ENCODE measurements at regions not wholly inside any gene's neighbourhood (a gene's known extent, or its start where the extent isn't known, plus 50 kb on each side); places are given as distances from the start of the nearest gene placed in this dataset.
"Not testable (repeated sequence)": the region's sequence is repeated elsewhere in the genome, so short reads cannot be mapped to it uniquely, and the experiment has no call there.

GRCh38 chr13:80860845-80861244 lies 519.9 kb upstream of the SPRY2 start:
- no peak for DNase-seq

GRCh38 chr13:80858131-80858530 lies 517.2 kb upstream of the SPRY2 start:
- DNase-seq: no peak

- no peak for DNase-seq
Observed at GRCh38 chr13:80857321-80857720, 516.4 kb upstream of the SPRY2 start.

DNA sequence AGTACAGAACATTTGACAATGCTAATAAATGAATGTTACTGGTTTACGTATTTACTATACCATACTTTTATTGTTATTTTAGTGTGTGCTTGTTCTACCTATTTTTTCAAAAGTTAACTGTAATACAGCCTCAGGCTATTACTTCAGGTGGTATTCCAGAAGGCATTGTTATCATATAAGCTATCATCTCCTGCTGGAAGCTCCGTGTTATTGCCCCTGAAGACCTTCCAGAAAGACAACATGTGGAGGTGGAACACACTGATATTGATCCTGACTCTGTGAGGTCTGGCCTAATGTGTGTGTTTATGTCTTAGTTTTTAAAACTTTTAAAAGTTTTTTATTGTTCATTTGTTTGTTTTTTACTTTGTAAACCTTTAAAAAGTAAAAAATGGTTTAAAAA lies 509.8 kb upstream of the SPRY2 start:
- DNase-seq: no peak

GRCh38 chr13:80844164-80844563 lies 503.2 kb upstream of the SPRY2 start:
- DNase-seq: no peak

DNA sequence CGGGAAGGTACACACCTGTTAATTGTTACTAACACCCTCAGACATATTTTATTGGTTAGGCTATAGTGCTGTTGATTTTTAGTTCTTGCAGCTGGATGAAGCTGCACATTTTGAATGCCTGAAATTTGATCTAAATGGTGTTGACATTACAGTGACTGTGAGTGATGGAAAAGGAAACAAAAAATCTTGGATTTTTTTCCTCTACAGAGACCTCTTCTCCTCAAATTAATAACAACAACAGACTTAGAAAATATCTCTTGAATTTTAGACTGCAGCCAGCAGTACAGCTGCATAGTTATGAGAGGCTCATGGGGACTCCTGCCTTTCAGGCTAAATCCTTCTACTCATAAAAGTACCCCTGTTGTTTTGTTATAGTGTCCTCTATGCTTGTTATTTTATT lies 500.5 kb upstream of the SPRY2 start:
- peak; percentile 63 for DNase-seq

DNA sequence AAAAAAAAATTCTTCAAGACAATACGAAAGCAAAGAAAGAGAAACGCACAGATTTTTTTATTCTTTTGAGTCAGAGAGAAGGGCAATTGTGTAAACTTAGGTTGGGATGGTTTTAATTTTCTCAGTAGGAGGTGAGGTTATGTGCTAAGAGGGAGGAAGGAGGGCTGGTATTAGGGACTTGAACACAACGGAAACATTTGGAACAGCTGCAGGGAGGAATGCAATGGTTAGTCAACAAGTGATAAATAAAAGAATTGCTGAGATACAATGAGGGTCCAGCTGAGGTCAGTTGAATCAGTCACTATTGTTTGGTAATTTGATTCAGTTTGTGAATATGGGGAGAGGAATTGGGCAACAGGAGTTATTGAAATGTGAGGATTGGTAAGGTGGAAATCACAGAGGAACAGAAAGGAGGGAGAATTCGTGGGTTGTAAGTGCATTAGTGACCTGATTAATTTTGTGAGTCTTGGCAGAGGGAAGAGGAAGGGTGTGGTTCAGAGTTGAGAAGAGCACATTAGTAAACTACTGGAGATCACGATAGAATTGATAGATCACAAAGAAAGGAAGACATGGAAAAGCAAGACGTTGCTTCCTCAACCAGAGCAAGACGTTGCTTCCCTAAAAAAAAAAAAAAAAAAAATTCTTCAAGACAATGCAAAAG lies 499.5 kb upstream of the SPRY2 start:
- peak; percentile 83 for DNase-seq

GRCh38 chr13:80835902-80836301 lies 495.0 kb upstream of the SPRY2 start:
- no peak for DNase-seq

DNA sequence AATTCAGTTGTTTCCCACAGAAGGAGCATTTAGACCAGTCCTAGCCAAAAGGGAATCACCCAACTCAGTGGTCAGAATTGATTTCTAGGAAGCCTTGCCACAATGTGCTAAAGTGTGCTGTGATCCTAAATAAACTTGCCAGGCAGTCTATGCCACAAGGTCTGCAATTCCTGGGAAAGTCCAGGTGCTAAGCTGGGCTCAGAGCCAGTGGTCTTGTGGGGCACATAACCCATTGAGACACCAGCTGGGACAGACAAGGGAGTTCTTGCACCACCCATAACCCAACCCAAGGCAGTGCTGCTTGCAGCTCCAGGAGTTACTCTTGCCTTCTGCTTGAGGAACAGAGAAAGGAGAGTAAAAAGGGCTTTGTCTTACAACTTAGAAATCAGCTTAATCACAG lies 489.5 kb upstream of the SPRY2 start:
- DNase-seq: no peak

GRCh38 chr13:80828759-80829158 lies 487.8 kb upstream of the SPRY2 start:
- no peak for DNase-seq

DNA sequence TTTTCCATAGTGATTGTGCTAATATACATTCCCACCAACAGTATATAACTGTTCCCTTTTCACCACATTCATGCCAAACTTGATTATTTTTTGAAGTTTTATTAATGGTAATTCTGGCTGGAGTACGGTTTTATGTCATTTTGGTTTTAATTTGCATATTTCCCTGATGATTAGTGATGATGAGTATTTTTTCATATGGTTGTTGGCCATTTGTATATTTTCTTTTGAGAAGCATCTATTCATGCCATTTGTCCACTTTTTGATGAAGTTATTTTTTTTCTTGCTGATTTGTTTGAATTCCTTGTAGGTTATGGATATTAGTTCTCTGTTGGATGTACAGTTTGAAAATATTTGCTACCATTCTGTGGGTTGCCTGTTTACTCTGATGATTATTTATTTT lies 484.4 kb upstream of the SPRY2 start:
- DNase-seq: no peak

DNA sequence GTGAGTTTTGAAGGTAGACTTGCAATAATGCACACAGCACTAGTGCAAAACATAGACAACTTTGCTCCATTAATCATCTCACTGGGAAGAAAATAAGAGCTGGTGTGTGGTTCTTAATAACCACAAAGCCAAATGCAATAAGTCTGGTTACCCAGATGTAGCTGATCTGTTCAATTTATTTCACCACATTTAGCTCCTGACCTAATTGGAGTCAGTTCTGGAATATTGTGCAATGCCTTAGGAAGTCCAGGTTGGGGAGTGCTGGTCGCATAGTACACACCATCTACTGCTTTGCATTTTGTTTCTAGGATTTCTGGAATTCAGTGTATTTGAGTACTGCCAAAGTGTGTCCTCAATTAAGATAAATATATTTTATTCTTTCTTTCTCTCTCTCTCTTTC lies 483.3 kb upstream of the SPRY2 start:
- no peak for DNase-seq

- DNase-seq: no peak
Observed at GRCh38 chr13:80823472-80823871, 482.5 kb upstream of the SPRY2 start.

DNA sequence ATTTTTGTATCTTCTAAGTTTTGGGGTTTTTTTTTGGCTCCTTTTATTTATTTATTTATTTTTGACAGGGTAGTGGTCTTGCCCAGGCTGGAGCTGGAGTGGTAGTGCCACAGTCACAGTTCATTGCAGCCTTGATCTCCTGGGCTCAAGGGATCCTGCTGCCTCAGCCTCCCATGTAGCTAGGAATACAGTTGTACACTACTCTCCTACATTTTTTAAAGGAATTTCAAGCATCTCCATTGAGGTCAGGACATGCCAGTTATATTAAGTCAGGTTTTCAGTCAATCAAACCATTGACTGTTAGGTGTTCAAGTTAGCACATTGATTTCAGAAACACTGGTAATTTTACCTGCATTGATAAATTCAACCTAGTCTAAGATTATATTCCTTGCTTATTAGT lies 480.5 kb upstream of the SPRY2 start:
- DNase-seq: no peak

- no peak for DNase-seq
Observed at GRCh38 chr13:80817979-80818378, 477.1 kb upstream of the SPRY2 start.

GRCh38 chr13:80814541-80814940 lies 473.6 kb upstream of the SPRY2 start:
- peak; percentile 67 for DNase-seq

DNA sequence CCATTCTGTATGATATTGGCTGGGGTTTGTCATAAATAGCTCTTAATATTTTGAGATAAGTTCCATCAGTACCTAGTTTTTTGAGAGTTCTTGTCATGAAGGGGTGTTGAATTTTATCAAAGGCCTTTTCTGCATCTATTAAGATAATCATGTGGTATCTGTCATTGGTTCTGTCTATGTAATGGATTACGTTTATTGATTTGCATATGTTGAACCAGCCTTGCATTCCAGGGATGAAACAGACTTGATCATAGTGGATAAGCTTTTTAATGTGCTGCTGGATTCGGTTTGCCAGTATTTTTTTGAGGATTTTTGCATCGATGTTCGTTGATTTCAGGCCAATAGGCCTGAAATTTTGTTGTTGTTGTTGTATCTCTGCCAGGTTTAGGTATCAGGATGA lies 469.4 kb upstream of the SPRY2 start:
- DNase-seq: not testable (repeated sequence)

DNA sequence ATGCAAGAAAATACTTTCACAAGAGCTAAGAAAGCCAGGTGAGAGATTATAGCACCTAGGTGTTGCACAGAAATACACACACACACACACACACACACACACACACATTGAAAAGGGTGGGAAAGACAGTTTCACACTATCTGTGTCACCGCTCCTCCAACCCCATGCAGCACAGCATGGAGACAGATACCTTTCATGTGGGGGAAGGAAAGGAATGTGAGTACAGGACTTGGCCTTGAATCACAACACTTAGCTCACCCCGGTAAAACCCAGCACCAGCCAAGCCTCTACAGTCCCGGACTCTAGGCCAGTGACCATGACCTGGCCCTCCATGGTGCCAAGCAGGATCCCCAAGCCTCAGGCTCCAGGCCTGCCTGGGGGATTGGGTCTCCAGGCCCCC lies 462.0 kb upstream of the SPRY2 start:
- DNase-seq: no peak

DNA sequence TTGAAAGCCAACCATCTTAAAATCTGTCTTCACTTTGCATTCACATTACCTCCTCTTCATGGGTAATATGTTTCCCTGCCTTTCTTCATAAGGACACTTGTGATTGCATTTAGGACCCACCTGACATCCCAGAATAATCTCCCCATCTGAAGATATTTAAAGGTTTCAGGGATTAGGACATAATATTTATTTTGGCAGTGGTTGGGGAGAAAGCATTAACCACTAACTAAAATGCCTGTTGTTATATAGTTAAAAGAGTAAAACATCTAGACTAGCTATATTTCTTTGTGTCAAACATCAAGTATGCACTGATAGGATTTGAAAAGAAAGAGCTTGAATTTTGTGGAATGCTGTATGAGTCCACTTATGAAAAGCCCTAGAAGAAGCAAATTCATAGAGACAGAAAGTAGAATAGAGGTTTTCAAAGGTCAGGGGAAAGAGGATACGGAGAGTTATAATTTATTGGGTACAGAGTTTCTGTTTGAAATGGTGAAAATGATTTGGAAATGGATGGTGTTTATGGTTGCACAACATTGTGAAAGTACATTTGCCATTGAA lies 457.7 kb upstream of the SPRY2 start:
- DNase-seq: no peak

DNA sequence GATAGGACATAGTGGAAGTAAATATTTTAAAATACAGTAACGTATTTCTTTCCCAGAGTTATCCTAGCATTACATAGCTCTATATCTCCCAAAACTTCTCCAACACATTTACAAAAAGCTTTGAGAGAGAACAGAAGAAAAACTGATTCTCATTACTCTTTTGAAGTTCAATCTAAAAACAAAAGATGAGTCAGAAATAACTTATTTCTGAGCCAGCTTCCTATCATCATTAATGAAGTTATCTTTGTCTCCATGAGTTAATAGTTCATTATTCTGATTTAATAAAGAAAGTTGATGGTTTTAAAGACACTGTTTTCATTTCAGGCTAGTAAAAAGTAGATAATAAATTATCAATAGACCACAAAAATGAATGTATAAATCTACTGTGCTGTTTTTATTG lies 446.7 kb upstream of the SPRY2 start:
- no peak for DNase-seq

DNA sequence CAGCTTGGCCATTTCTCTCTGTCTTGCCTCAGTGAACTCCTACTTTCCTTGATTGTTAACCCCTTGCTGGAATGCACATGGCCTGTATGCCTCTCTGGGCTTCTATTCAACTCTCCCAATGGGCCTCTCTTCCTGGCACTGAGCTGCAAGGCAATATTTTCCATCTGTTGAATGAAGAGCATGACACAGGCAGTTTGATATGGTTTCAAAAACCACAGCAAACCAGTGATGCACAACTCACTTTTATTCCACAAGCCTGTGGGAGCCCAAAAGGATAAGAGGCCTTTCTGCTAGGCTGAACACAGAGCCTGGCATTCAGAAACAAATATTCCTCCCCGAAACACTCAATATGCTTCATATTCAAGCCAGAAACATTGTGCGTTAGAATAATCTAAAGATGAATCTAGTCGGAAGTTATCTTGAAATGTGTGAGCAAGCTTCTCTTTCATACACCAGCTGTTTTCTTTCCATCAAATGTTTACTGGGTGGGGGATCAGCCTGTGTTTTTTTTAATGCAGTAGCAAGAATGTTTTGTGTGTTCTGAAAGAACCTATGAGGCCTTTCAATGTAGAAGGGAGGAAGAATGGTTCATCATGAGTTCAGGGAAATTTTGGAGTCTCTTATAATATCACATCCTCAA lies 443.1 kb upstream of the SPRY2 start:
- peak; percentile 20 for DNase-seq

DNA sequence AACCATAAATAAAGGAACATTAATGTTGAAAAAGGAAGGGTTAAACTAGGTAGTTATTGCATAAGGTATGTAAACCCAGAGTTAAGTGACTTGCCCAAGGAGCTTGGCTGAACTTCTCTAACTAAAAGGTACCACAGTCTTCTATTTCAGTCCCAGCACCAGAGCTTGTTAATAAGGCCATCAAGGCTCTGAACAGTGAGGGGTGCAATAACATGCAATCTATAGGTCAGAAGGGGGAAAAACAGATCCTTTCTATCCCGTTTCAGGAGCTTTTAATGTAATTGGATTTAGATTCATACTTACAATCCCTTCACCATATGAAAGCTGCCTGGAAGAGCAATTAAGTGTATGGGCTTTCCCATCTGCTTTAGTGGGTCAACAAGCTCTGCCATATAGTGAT lies 441.5 kb upstream of the SPRY2 start:
- no peak for DNase-seq

GRCh38 chr13:80778297-80778696 lies 437.4 kb upstream of the SPRY2 start:
- no peak for DNase-seq

DNA sequence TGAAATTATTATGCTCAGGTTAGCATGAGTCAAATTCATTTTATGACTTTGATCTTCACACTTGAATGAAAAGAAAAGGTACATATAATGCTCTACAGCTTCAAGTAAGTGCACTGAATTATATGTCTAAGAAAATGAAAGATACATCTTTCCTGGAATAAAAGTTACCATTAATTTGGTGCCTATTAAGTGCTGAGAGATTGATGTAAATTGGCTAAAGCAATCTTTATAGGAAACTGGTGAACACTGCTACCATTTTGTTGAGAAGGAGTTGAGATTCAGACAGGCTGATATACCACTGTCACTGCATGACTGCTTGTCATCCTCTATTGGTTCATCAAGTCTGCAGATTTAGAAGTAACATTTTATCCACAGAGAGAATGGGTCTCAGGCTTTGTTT lies 416.8 kb upstream of the SPRY2 start:
- DNase-seq: no peak

GRCh38 chr13:80755910-80756309 lies 415.0 kb upstream of the SPRY2 start:
- peak; percentile 50 for DNase-seq

Measured in hindlimb muscle (tissue), 1 donor.